ENCODE measurements at regions not wholly inside any gene's neighbourhood (a gene's known extent, or its start where the extent isn't known, plus 50 kb on each side); places are given as distances from the start of the nearest gene placed in this dataset.

GRCh38 chr10:81297292-81297691 lies 577.7 kb upstream of the NRG3 start:
- TF ChIP-seq RFX5 (IDR thresholded peaks at IDR 0.05; ENCODE audit: low read length) (no peak), CTCF (IDR thresholded peaks at IDR 0.05) (no peak), NRF1 (IDR thresholded peaks at IDR 0.05; ENCODE audit: low read depth, low read length) (no peak), POLR2AphosphoS5 (IDR thresholded peaks at IDR 0.05; ENCODE audit: low read depth, low read length) (no peak), YY1 (IDR thresholded peaks at IDR 0.05; ENCODE audit: low read depth) (no peak), TAF1 (IDR thresholded peaks at IDR 0.05; ENCODE audit: borderline replicate concordance, low read depth, low read length) (no peak), EP300 (IDR thresholded peaks at IDR 0.05; ENCODE audit: borderline replicate concordance in 1 of 2, low read depth in 1 of 2, low read length in 1 of 2) (no peak), RAD21 (IDR thresholded peaks at IDR 0.05; ENCODE audit: low read length) (no peak), SMC3 (IDR thresholded peaks at IDR 0.05; ENCODE audit: low read depth, low read length) (no peak), FOXM1 (IDR thresholded peaks at IDR 0.05; ENCODE audit: low read depth) (no peak)
